ENCODE measurements at regions not wholly inside any gene's neighbourhood (a gene's known extent, or its start where the extent isn't known, plus 50 kb on each side); places are given as distances from the start of the nearest gene placed in this dataset.
"Not testable (repeated sequence)": the region's sequence is repeated elsewhere in the genome, so short reads cannot be mapped to it uniquely, and the experiment has no call there.

DNA sequence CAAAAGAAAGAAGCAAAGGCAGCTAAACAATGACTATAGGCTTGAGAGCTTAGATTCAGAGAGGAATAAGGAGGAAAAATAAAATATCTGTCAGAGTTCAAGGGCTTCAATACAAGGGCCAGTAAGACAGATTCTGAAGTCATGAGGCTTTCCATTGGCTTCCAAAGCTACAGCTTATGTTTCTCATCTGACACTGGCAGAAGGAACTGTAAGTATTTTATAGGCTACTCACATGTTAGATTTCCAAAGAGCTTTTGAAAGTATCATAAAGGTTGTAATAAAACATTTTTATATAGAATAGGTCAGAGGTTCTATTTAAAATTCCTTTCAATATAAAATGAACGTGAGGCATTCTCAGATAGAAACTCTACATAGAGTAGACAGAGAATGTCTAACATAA, 746.6 kb upstream of the NXPH2 start:
- DNase-seq = no peak

DNA sequence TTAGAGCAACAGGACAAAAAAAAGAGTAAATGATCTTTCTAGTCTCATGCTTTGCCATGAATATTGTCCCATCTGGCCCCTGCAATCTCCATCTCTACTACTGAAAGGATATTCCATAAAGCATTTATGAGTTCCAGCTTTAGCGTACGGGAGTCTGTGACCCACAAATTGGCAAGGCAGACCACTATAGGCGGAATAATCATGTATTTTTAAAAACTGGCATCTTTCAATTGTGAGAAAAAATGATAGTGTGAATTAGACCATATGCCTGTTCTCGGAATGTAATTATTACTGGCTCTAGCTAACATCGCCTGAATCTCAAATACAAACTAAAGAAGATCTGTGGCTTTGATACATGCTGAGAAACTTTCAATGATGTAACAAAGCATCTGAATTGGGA, 738.1 kb upstream of the NXPH2 start:
- no peak for DNase-seq

DNA sequence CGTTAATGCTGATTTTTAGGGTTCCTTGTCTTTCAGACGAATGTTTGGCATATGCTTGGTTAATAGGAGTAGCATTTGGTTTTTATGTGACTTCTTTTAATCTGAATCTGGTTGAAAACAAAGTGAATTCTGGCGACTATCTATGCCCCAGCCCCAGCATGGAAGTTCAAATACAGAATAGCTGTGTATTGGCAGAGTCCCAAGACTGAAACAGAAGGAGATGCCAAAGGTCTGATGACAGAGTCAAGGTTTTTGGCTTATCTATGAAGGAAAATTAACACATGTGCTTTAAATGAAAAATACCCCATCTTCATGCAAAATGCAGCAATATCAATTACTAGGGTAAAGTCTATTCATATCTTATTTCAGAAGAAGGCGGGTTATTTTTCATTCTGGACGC, 734.8 kb upstream of the NXPH2 start:
- no peak for DNase-seq

- no peak for DNase-seq
These were observed 715.7 kb upstream of the NXPH2 start for GRCh38 chr2:139495851-139496250.

- no peak for DNase-seq
These were observed 712.0 kb upstream of the NXPH2 start for GRCh38 chr2:139492131-139492680.

- no peak for DNase-seq
These were observed 700.0 kb upstream of the NXPH2 start for GRCh38 chr2:139480161-139480650.

- no peak for DNase-seq
These were observed 698.1 kb upstream of the NXPH2 start for GRCh38 chr2:139478165-139478914.

GRCh38 chr2:139477618-139478017, 697.4 kb upstream of the NXPH2 start:
- no peak for DNase-seq

DNA sequence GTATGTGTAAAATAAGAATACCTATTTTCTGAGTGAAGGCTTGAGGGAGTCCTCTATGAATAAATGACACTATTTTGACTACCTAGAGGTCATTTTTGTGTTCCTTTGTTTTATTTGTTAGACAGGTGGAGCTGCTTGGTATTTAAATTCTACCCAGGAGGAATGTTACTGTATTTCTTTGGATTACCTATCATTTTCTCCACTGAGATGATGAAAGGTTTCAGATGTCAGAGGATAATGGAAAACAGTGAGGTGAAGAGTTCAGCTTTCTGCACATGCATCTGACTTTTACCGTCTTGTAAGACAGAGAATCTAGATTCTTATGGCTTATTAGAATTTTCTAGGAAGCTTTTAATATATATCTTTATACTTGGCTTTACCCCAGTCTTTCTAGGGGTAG, 689.8 kb upstream of the NXPH2 start:
- DNase-seq = no peak

DNA sequence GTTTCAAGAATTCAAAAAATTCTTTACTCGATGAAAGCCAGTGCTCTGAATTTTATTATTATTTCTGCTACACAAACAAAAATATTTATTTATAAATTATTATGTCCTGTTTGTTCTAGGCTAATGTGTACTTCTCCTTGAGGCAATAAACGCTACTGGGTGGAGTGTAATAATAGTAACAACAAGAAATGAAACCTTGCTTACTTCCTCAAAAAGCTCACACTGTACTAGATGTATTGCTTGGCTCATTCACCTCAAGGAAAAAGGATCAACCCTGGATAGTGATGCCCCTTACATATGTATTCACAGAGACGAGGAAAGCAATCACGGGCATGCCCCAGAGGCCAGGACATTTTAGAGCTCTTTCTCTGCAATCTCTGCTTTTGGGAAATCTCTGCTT, 685.6 kb upstream of the NXPH2 start:
- DNase-seq = no peak

DNA sequence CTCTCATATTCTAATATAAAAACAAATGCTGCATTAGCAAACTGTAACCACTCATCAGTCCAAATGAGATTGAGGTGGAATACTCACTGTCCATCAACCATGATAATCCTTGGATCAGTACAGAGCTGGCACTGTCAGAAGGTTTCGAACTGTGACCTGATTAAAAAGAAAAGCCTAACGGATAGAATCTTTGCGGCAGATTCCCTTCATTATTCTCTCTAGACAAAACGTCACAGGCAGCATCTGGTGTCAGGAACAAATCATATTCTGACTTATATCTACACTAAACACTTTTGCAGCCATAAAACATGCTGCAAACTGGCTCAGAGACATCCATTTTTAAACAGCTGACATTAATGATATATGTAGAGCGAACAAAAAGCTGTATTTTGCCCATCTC, 677.7 kb upstream of the NXPH2 start:
- peak; percentile 20 for DNase-seq

GRCh38 chr2:139454251-139454650, 674.1 kb upstream of the NXPH2 start:
- no peak for DNase-seq

GRCh38 chr2:139439100-139439499, 658.9 kb upstream of the NXPH2 start:
- no peak for DNase-seq

DNA sequence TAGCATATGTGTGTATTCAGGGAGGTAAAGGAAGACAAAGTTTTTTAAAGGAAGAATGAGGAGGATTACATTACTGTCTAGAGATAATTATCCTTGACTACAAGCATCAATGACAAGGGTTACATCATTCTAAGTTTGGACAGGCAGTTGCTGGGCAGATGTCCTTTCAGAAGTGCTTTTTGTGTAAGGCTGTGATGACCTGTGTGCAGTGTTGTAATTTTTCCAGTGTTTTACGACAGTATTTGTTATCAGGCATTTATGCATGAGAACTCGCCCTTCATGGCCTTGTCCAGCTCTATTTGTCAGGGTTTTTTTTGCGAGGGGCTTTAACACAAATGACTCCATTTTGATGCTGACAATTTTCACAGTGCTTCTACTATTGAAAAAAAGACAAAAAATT, 658.3 kb upstream of the NXPH2 start:
- no peak for DNase-seq

GRCh38 chr2:139427164-139427563, 647.0 kb upstream of the NXPH2 start:
- DNase-seq = no peak

- DNase-seq = no peak
These were observed 643.9 kb upstream of the NXPH2 start for GRCh38 chr2:139424101-139424500.

DNA sequence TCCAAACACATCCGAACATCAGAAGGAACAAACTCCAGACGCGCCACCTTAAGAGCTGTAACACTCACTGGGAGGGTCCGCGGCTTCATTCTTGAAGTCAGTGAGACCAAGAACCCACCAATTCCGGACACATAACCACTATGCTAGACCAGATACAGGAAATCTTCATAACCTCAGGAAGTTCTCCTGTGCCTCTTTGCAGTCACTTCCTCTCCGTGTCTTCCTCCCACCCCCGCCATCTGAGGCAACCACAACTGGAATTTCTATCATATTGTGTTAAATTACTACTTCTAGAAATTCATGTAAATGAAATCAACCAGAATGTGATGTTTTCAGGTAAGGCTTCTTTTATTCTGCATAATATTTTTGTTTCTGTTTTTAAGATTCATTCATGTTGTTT, 631.0 kb upstream of the NXPH2 start:
- no peak for DNase-seq

DNA sequence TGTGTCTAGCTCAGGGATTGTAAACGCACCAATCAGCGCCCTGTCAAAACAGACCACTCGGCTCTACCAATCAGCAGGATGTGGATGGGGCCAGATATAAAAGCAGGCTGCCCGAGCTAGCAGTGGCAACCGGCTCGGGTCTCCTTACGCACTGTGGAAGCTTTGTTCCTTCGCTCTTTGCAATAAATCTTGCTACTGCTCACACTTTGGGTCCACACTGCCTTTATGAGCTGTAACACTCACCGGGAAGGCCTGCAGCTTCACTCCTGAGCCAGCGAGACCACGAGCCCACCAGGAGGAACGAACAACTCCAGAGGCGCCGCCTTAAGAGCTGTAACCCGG, 630.6 kb upstream of the NXPH2 start:
- not testable (repeated sequence) for DNase-seq

GRCh38 chr2:139410147-139410832, 630.1 kb upstream of the NXPH2 start:
- DNase-seq = not testable (repeated sequence)

- no peak for DNase-seq
These were observed 629.0 kb upstream of the NXPH2 start for GRCh38 chr2:139409212-139409611.

DNA sequence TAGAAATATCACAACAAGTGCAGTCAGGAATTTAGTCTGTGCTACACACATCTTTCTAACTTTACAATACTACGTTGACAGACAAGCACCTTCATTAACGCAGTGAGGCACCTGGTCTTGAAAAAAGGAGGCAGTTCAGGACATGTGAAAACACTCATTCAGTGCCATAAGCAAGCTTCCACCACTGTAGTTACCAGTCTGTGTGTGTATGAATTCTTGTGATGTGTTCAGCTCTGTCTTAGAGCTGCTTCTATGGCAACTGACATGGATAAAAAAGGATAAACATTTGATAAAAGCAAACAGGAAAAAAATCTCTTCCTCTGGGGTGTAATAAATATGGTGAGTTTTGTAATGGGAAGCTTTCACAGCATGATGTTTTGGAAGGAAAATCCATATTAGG, 623.8 kb upstream of the NXPH2 start:
- no peak for DNase-seq

- no peak for DNase-seq
These were observed 614.6 kb upstream of the NXPH2 start for GRCh38 chr2:139394801-139395200.

GRCh38 chr2:139389391-139389790, 609.2 kb upstream of the NXPH2 start:
- no peak for DNase-seq

- no peak for DNase-seq
These were observed 606.2 kb upstream of the NXPH2 start for GRCh38 chr2:139386401-139386800.

Data from retina (tissue), 1 donor.